GM12873 (cell line): ENCODE measurements at regions not wholly inside any gene's neighbourhood (a gene's known extent, or its start where the extent isn't known, plus 50 kb on each side); places are given as distances from the start of the nearest gene placed in this dataset.

Experiments used
- TF ChIP-seq, protein P1 (sequence below): IDR thresholded peaks from 2 replicates; pipeline ENCODE4 v1.5.1; 2012; ENCODE audit warnings: low read depth, mild to moderate bottlenecking, moderate library complexity, low read length, control low read depth; ENCODE audit not compliant: insufficient read depth; ENCODE audit errors: missing control alignments

DNA sequence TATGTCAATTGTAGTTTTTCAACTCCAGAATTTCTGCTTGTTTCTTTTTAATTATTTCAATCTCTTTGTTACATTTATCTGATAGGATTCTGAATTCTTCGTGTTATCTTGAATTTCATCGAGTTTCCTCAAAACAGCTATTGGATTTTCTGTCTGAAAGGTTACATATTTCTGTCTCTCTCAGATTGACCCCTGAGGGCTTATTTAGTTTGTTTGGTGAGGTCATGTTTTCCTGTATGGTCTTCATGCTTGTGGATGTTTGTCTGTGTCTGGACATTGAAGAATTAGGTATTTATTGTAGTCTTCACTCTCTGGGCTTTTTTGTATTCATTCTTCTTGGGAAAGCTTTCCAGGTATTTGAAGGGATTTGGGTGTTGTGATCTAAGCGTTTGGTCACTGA, 85.6 kb downstream of the SNAPC1 start:
- TF ChIP-seq, protein P1, sequence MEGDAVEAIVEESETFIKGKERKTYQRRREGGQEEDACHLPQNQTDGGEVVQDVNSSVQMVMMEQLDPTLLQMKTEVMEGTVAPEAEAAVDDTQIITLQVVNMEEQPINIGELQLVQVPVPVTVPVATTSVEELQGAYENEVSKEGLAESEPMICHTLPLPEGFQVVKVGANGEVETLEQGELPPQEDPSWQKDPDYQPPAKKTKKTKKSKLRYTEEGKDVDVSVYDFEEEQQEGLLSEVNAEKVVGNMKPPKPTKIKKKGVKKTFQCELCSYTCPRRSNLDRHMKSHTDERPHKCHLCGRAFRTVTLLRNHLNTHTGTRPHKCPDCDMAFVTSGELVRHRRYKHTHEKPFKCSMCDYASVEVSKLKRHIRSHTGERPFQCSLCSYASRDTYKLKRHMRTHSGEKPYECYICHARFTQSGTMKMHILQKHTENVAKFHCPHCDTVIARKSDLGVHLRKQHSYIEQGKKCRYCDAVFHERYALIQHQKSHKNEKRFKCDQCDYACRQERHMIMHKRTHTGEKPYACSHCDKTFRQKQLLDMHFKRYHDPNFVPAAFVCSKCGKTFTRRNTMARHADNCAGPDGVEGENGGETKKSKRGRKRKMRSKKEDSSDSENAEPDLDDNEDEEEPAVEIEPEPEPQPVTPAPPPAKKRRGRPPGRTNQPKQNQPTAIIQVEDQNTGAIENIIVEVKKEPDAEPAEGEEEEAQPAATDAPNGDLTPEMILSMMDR = no peak

DNA sequence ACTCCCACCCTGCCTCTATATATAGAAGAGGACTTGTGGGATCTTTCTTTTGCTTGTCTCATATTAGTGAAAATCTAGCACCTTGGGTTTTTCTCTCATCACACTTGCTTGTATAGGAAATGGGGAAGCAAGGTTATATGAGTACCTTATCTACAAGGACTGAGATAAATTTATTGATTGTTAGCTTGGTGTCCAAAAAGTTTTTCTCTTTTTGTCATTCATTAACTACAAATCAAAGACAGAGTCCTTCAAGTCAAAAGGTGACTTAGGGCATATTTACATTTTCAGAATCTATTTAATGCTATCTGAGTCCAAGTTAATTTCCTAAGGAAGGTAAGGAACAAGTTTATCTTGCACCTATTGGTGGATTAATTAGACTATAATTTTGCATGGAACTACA, 92.7 kb downstream of the SNAPC1 start:
- TF ChIP-seq, protein P1 = no peak

DNA sequence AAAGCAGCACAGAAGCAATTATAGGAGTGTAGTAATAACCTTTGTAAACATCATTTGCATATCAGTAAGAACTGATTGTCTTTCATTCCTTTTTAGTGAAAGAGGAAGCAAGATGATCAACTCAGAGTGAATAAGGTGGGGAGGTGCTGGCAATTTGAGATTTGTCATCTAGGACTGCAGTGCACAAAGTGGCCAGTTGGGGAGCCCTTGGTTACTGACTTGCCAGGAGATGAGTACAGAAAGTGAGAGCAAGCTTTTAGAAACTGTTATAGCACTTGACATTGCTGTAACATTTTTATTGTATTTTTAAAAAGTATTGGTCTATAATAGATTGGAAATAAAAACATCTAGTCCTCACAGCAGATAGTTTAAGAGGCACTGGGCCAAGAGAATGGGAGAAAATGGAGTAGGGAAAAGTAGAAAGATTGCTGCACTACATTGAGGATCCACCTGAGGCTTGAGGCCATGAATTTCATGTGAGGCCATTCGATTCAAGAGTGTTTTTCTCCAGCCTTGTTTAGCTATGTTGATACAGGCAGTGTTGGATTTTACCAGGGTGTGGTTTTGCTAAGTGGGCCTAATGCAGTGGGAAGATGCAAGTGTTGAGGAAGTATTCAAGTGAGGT, 98.2 kb downstream of the SNAPC1 start:
- TF ChIP-seq, protein P1 = peak; percentile 91

DNA sequence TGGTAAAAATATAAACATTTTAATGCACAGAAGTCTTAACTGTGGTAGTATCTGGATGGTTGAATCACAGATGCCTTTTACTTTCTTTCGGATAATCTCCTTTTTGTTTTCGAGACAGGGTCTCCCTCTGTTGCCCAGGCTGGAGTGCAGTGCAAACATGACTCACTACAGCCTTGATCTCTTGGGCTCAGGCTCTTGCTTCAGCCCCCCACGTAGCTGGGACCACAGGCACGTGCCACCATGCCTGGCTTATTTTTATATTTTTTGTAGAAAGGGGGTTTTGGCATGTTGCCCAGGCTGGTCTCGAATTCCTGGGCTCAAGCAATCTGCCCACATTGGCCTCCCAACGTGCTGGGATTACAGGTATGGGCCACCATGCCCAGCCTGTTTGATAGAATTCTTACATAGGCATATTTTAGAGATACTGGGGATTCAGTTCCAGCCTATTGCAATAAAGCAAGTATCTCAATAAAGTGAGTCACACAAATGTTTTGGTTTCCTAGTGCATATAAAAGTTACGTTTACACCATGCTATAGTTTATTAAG, 99.2 kb downstream of the SNAPC1 start:
- TF ChIP-seq, protein P1 = no peak

DNA sequence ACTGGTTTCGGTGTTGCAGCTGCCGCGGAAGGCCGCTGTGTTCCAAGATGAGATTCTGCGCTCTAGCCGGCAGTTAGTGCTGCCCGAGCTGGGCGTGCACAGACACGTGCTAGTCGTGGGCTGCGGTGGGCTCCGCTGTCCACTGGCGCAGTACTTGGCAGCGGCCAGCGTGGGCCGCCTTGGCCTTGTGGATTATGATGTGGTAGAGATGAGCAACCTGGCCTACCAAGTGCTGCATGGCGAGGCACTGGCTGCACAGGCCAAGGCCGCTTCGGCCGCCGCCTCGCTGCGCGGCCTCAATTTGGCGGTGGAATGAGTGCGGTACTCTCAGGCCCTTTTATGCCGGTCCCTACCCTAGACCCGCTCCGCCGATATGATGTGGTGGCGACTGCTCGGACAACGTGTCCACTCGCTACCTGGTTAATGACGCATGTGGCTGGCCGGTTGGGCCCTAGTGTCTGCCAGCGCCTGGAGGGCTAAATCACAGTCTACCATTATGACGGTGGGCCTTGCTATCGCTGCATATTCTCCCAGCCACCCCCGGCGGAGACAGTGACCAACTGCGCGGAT, 102.2 kb downstream of the SNAPC1 start:
- TF ChIP-seq, protein P1 = no peak

DNA sequence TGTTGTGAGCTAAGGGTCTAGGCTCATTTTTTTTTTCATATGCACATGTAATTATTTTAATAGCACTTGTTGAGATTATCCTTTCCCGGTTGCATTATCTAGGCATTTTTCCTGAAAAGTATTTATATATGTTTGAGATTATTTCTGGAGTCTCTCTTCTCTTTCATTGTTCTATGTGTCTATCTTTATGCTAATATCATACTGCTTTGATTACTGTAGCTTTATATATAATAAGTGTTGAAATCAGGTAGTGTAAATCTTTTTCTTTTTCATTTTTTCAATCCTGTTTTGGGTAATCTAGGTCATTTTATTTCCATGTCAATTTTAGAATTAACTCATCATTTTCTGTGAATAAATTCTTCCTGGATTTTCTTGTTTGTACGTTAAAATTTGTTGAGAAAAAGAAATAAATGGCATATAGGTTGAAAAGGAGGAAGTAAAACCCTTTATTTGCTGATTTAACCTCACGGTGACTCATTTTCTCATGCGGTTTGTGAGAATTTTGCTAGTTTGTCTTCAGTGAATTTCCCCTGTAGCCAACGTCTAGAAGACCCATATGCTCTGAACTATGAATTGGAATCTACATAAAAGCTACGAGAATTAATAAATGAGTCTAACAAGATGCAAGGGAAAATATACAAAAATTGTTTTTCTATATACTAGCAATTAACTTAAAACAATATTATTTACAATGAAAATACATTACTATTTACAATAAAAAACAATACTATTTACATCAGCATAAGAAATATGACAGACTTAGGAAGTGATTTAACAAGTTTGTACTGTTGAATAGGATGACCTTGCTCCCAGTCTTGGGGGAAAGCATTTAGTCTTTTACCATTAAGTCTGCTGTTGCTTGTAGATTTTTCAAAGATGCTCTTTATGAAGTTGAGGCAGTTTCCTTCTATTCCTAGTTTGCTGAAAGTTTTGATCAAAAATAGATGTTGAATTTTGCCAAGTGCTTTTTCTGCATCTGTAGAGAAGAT, 105.0 kb downstream of the SNAPC1 start:
- TF ChIP-seq, protein P1 = no peak

DNA sequence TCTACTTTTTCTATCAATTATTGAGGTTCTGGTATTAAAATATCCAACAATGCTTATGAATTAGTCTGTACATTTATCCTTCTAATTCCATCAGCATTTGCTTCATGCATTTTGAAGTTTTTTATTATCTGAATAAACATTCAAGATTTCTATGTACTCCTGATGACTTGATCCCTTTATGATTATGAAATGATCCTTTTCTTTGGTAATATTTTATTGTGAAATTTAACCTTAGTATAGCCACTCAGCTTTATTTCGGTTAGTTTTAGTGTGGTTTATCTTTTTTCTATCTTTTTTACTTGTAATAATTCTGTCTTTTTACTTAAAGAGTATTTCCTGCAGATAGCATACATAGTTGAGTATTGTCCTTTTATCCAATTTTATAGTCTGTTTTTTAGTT, 106.6 kb downstream of the SNAPC1 start:
- TF ChIP-seq, protein P1 = no peak
